ENCODE measurements at regions not wholly inside any gene's neighbourhood (a gene's known extent, or its start where the extent isn't known, plus 50 kb on each side); places are given as distances from the start of the nearest gene placed in this dataset.

DNA sequence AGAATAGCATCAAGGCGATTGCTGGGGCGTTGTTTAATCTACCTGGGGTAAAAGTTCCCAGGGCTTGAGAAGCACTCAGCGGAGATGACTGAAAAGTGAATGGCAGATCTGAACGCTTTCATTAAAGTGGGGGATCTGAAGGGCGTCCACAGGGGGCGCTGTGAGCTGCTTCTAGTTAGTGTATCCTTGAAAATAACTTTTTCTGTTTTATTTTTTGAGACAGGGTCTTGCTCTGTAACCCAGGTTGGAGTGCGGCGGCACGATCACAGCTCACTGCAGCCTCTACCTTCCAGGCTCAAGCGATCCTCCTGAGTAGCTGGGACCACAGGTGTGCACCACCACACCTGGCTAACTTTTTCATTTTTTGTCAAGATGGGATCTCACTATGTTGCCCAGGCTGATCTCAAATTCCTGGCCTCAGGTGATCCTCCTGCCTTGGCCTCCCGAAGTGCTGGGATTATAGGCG lies 360.4 kb downstream of the SEC14L1 start:
- no TSS peak for BruUV-seq (replicated peaks)
- no peaks in the 10 kb centered on the region for H3K27me3 ChIP-seq (ENCODE audit: control insufficient read depth in 1 of 2, insufficient read depth in 2 of 2, low read length in 2 of 2)
- no peak for ATAC-seq
- POLR2A ChIA-PET: no interaction called here
- CTCF ChIA-PET (ENCODE audit: low intra/inter-chr PET ratio, low total read pairs): no interaction called here
- H2AFZ ChIP-seq (ENCODE audit: low read length): no peak overlapping the region
- peaks cover 6% of the 10 kb centered on the region for H3K4me1 ChIP-seq (ENCODE audit: insufficient read depth, low read length)
- peak; percentile 43 for DNase-seq (ENCODE audit: low spot score)
- in situ Hi-C loops (cut with HindIII; ENCODE audit: extremely low pct_ligation_motif_present, low pct_unique_long_range_greater_than_20kb) (no loop called here), intact Hi-C loops (cut with micrococcal nuclease; ENCODE audit: unreplicated experiment) (no loop called here)
- H3K9ac ChIP-seq (ENCODE audit: insufficient read depth, low read depth, low read length): no peak overlapping the region
- H3K36me3 ChIP-seq (replicated peaks in 1 of 2; ENCODE audit: control insufficient read depth in 1 of 2, insufficient read depth in 2 of 2, low read length in 2 of 2): peaks cover 18 to 27% of the 10 kb centered on the region in 2 experiments
- H3K27ac ChIP-seq (ENCODE audit: extremely low read length, insufficient read depth, low read length): no peak overlapping the region
- FAIRE-seq: peak; percentile 66
- H3K4me2 ChIP-seq (ENCODE audit: low read depth, low read length): no peak overlapping the region
- H3K9me3 ChIP-seq (ENCODE audit: low read length): no peaks in the 10 kb centered on the region
- no peaks in the 10 kb centered on the region for H3K79me2 ChIP-seq (ENCODE audit: insufficient read depth, low read length)
- 83% methylated on average over 12 of the region's 12 CpGs for WGBS (ENCODE audit: low lambda C conversion rate)
- no peak overlapping the region for H3K4me3 ChIP-seq (replicated peaks in 1 of 3; ENCODE audit: insufficient read depth in 1 of 3, low read depth in 2 of 3, low read length in 3 of 3)
- H4K20me1 ChIP-seq (ENCODE audit: insufficient read depth, low read length): no peaks in the 10 kb centered on the region
- no peak for TF ChIP-seq ESRRA (CRISPR knock-in tag; IDR thresholded peaks at IDR 0.05; ENCODE audit: low read depth)
- TF ChIP-seq ZNF598 (CRISPR knock-in tag; IDR thresholded peaks at IDR 0.05; ENCODE audit: borderline replicate concordance): 0 out of 2 replicates have a peak, but pooled peaks have one; percentile 10
- no peak for TF ChIP-seq ZNF879 (CRISPR knock-in tag; IDR thresholded peaks at IDR 0.05)
- 0 out of 2 replicates have a peak, but pooled peaks have one; percentile 11 for TF ChIP-seq THAP11 (CRISPR knock-in tag; IDR thresholded peaks at IDR 0.05)
- TF ChIP-seq AKAP8 (CRISPR knock-in tag; IDR thresholded peaks at IDR 0.05): no peak
- TF ChIP-seq POLR2A (IDR thresholded peaks at IDR 0.05; ENCODE audit: insufficient read depth in 1 of 2, low read depth in 2 of 2, low read length in 2 of 2): peak in 1 of 2 experiments; percentile 30; a peak in 1 of 4 replicates
- TF ChIP-seq CEBPB (IDR thresholded peaks at IDR 0.05; ENCODE audit: borderline replicate concordance, low read depth, low read length): no peak
- TF ChIP-seq, protein P1, sequence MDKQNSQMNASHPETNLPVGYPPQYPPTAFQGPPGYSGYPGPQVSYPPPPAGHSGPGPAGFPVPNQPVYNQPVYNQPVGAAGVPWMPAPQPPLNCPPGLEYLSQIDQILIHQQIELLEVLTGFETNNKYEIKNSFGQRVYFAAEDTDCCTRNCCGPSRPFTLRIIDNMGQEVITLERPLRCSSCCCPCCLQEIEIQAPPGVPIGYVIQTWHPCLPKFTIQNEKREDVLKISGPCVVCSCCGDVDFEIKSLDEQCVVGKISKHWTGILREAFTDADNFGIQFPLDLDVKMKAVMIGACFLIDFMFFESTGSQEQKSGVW (CRISPR knock-in tag; IDR thresholded peaks at IDR 0.05; ENCODE audit: borderline replicate concordance): no peak
- TF ChIP-seq, protein P2, sequence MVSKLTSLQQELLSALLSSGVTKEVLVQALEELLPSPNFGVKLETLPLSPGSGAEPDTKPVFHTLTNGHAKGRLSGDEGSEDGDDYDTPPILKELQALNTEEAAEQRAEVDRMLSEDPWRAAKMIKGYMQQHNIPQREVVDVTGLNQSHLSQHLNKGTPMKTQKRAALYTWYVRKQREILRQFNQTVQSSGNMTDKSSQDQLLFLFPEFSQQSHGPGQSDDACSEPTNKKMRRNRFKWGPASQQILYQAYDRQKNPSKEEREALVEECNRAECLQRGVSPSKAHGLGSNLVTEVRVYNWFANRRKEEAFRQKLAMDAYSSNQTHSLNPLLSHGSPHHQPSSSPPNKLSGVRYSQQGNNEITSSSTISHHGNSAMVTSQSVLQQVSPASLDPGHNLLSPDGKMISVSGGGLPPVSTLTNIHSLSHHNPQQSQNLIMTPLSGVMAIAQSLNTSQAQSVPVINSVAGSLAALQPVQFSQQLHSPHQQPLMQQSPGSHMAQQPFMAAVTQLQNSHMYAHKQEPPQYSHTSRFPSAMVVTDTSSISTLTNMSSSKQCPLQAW (CRISPR knock-in tag; IDR thresholded peaks at IDR 0.05): no peak
- no peak for TF ChIP-seq ZNF451 (CRISPR knock-in tag; IDR thresholded peaks at IDR 0.05)
- no peak for TF ChIP-seq ZNF296 (CRISPR knock-in tag; conservative IDR thresholded peaks at IDR 0.05)
- TF ChIP-seq RAD51 (IDR thresholded peaks at IDR 0.05; ENCODE audit: borderline replicate concordance): no peak
- TF ChIP-seq PRPF4 (IDR thresholded peaks at IDR 0.05; ENCODE audit: low read depth, low read length, poor library complexity, severe bottlenecking): no peak
- TF ChIP-seq ZNF674 (CRISPR knock-in tag; IDR thresholded peaks at IDR 0.05; ENCODE audit: low read depth): no peak
- no peak for TF ChIP-seq ZNF354B (CRISPR knock-in tag; IDR thresholded peaks at IDR 0.05)
- TF ChIP-seq ZMYM3 (CRISPR knock-in tag; IDR thresholded peaks at IDR 0.05): peak; percentile 20; the same call in 1 of the 2 replicates
- no peak for TF ChIP-seq SP140L (CRISPR knock-in tag; IDR thresholded peaks at IDR 0.05; ENCODE audit: borderline replicate concordance)
- no peak for TF ChIP-seq ZNF33B (CRISPR knock-in tag; IDR thresholded peaks at IDR 0.05)
- TF ChIP-seq, protein P3, sequence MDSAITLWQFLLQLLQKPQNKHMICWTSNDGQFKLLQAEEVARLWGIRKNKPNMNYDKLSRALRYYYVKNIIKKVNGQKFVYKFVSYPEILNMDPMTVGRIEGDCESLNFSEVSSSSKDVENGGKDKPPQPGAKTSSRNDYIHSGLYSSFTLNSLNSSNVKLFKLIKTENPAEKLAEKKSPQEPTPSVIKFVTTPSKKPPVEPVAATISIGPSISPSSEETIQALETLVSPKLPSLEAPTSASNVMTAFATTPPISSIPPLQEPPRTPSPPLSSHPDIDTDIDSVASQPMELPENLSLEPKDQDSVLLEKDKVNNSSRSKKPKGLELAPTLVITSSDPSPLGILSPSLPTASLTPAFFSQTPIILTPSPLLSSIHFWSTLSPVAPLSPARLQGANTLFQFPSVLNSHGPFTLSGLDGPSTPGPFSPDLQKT (CRISPR knock-in tag; IDR thresholded peaks at IDR 0.05; ENCODE audit: borderline replicate concordance): no peak
- TF ChIP-seq RBM22 (optimal IDR thresholded peaks at IDR 0.05; ENCODE audit: low read length): peak; percentile 77
- no peak for TF ChIP-seq ZNF776 (CRISPR knock-in tag; IDR thresholded peaks at IDR 0.05)
- TF ChIP-seq, protein P4, sequence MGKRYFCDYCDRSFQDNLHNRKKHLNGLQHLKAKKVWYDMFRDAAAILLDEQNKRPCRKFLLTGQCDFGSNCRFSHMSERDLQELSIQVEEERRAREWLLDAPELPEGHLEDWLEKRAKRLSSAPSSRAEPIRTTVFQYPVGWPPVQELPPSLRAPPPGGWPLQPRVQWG (CRISPR knock-in tag; IDR thresholded peaks at IDR 0.05; ENCODE audit: borderline replicate concordance, low read depth): no peak
- TF ChIP-seq MBNL3 (CRISPR knock-in tag; conservative IDR thresholded peaks at IDR 0.05): no peak
- TF ChIP-seq ZNF746 (CRISPR knock-in tag; IDR thresholded peaks at IDR 0.05): no peak

Measured in HepG2 (cell line).